ENCODE measurements at regions not wholly inside any gene's neighbourhood (a gene's known extent, or its start where the extent isn't known, plus 50 kb on each side); places are given as distances from the start of the nearest gene placed in this dataset.

DNA sequence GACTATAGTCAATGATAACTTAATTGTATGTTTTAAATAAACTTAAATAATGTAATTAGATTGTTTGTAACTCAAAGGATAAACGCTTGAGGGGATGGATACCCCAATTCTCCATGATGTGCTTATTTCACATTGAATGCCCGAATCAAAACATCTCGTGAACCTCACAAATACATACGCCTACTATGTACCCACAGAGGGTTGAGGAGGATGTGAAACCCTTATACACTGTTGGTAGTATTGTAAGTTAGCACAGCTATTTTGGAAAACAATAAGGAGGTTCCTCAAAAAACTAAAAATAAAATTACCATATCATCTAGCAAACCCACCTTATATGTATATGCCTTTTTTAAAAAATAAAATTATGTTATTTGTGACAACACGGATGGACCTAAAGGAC is 198.6 kb downstream of the MRPL39 start:
- TF ChIP-seq, protein P1, sequence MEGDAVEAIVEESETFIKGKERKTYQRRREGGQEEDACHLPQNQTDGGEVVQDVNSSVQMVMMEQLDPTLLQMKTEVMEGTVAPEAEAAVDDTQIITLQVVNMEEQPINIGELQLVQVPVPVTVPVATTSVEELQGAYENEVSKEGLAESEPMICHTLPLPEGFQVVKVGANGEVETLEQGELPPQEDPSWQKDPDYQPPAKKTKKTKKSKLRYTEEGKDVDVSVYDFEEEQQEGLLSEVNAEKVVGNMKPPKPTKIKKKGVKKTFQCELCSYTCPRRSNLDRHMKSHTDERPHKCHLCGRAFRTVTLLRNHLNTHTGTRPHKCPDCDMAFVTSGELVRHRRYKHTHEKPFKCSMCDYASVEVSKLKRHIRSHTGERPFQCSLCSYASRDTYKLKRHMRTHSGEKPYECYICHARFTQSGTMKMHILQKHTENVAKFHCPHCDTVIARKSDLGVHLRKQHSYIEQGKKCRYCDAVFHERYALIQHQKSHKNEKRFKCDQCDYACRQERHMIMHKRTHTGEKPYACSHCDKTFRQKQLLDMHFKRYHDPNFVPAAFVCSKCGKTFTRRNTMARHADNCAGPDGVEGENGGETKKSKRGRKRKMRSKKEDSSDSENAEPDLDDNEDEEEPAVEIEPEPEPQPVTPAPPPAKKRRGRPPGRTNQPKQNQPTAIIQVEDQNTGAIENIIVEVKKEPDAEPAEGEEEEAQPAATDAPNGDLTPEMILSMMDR (optimal IDR thresholded peaks at IDR 0.05 in 1 of 3, IDR thresholded peaks at IDR 0.05 in 1 of 3, conservative IDR thresholded peaks at IDR 0.05 in 1 of 3; ENCODE audit: extremely low read depth in 1 of 3, insufficient read depth in 2 of 3, low read length in 3 of 3) = no peak
- no peak for TF ChIP-seq EZH2 (IDR thresholded peaks at IDR 0.05; ENCODE audit: low read length)

Measured in keratinocyte (primary cell).